ENCODE measurements at regions not wholly inside any gene's neighbourhood (a gene's known extent, or its start where the extent isn't known, plus 50 kb on each side); places are given as distances from the start of the nearest gene placed in this dataset.

DNA sequence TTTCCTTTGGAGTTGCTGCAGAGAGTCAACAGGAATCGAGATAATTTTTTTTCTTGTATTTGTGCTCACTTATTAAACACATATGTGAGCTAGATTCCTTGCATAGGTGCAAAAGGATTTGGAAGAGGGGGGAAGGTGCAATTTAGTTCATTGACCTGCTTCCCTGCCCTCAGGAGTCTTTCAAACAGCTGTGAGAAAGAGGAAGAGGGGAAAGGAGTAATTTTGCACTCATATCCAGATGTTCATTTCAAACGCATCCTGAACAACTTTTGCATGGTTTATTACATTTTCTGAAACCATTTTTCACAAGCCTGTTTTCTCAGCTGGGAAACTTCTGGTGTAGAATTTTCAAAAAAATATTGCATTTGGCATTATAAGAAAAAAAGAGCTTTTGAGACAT, 795.0 kb downstream of the MAFB start:
- TF ChIP-seq EZH2 (IDR thresholded peaks at IDR 0.05; ENCODE audit: borderline replicate concordance, low read length): no peak
- TF ChIP-seq, protein P1, sequence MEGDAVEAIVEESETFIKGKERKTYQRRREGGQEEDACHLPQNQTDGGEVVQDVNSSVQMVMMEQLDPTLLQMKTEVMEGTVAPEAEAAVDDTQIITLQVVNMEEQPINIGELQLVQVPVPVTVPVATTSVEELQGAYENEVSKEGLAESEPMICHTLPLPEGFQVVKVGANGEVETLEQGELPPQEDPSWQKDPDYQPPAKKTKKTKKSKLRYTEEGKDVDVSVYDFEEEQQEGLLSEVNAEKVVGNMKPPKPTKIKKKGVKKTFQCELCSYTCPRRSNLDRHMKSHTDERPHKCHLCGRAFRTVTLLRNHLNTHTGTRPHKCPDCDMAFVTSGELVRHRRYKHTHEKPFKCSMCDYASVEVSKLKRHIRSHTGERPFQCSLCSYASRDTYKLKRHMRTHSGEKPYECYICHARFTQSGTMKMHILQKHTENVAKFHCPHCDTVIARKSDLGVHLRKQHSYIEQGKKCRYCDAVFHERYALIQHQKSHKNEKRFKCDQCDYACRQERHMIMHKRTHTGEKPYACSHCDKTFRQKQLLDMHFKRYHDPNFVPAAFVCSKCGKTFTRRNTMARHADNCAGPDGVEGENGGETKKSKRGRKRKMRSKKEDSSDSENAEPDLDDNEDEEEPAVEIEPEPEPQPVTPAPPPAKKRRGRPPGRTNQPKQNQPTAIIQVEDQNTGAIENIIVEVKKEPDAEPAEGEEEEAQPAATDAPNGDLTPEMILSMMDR (IDR thresholded peaks at IDR 0.05; ENCODE audit: low read length): no peak
